ENCODE measurements at regions not wholly inside any gene's neighbourhood (a gene's known extent, or its start where the extent isn't known, plus 50 kb on each side); places are given as distances from the start of the nearest gene placed in this dataset.

- no peak overlapping the region for H4K8ac ChIP-seq (ENCODE audit: low read depth in 2 of 2, low read length in 2 of 2)
- no peak overlapping the region for H3K9ac ChIP-seq (ENCODE audit: low read depth, low read length)
Observed at GRCh38 chr3:189512821-189513220, 118.4 kb upstream of the TP63 start.

More at GRCh38 chr3:189512821-189513220, 118.4 kb upstream of the TP63 start:
- Histone ChIP-seq H3K9me3 (ENCODE audit: control insufficient read depth, insufficient read depth, low read length) (no peaks in the 10 kb centered on the region), H3K4ac (ENCODE audit: low read depth, low read length) (no peak overlapping the region), H3K36me3 (ENCODE audit: control insufficient read depth, insufficient read depth, low read length) (no peaks in the 10 kb centered on the region), H2AFZ (replicated peaks; ENCODE audit: low read length, poor library complexity) (no peak overlapping the region), H2AK5ac (ENCODE audit: low read depth, low read length) (no peak overlapping the region), H3K4me1 (ENCODE audit: control insufficient read depth, insufficient read depth, low read length) (no peaks in the 10 kb centered on the region), H2BK20ac (ENCODE audit: low read depth, low read length) (no peak overlapping the region), H2BK15ac (ENCODE audit: low read depth, low read length) (no peak overlapping the region), H3K79me1 (ENCODE audit: low read depth in 1 of 2, low read length in 2 of 2) (no peaks in the 10 kb centered on the region), H3K27me3 (ENCODE audit: control insufficient read depth, insufficient read depth, low read length) (no peaks in the 10 kb centered on the region), H4K20me1 (ENCODE audit: insufficient read depth, low read length) (no peaks in the 10 kb centered on the region), H3K23ac (ENCODE audit: low read depth, low read length) (no peak overlapping the region), H3K4me2 (ENCODE audit: low read depth, low read length) (no peak overlapping the region), H3K14ac (replicated peaks; ENCODE audit: low read depth, low read length) (no peak overlapping the region), H3K27ac (ENCODE audit: insufficient read depth, low read length) (no peak overlapping the region), H3K4me3 (ENCODE audit: insufficient read depth, low read depth, low read length) (no peak overlapping the region), H2BK120ac (ENCODE audit: low read depth, low read length) (no peak overlapping the region), H3K9me1 (ENCODE audit: insufficient read depth, low read length) (no peaks in the 10 kb centered on the region), H3K56ac (ENCODE audit: extremely low read depth, insufficient read depth, low read length) (no peak overlapping the region), H3K18ac (ENCODE audit: low read depth, low read length) (no peak overlapping the region), H2BK5ac (ENCODE audit: low read depth, low read length, poor library complexity, severe bottlenecking) (no peak overlapping the region), H4K91ac (ENCODE audit: insufficient read depth, low read depth, low read length) (no peak overlapping the region), H2AK9ac (replicated peaks; ENCODE audit: low read depth, low read length, poor library complexity) (no peak overlapping the region), H4K5ac (ENCODE audit: low read depth, low read length) (no peak overlapping the region)
- no peak for TF ChIP-seq MAZ (IDR thresholded peaks at IDR 0.05; ENCODE audit: borderline replicate concordance, low read depth, low read length)
- no peak for TF ChIP-seq CEBPB (IDR thresholded peaks at IDR 0.05; ENCODE audit: low read depth, low read length)
- no peak for TF ChIP-seq RCOR1 (IDR thresholded peaks at IDR 0.05; ENCODE audit: insufficient replicate concordance, low read length)
- no peak for TF ChIP-seq NFE2L2 (IDR thresholded peaks at IDR 0.05; ENCODE audit: low read depth, low read length)
- TF ChIP-seq POLR2A (IDR thresholded peaks at IDR 0.05; ENCODE audit: low read depth, low read length), result no peak
- intact Hi-C loops (cut with micrococcal nuclease) (no loop called here), dilution Hi-C loops (cut with HindIII; ENCODE audit: low sequenced_read_pairs, unreplicated experiment) (no loop called here), in situ Hi-C loops (cut with MboI; ENCODE audit: low sequenced_read_pairs) (no loop called here)
- no TSS peak for BruUV-seq (replicated peaks)
- CTCF ChIA-PET, result no interaction called here
- POLR2A ChIA-PET (ENCODE audit: unreplicated experiment), result no interaction called here
- no peak for DNase-seq
- no peak for ATAC-seq (ENCODE audit: low read depth)
